Liver (tissue), 3 donors: ENCODE measurements at regions not wholly inside any gene's neighbourhood (a gene's known extent, or its start where the extent isn't known, plus 50 kb on each side); places are given as distances from the start of the nearest gene placed in this dataset.

Source experiments
- EGR1 ChIP-seq, 2 donors: IDR thresholded peaks; 2 replicates each; pipeline ENCODE4 v1.6.1; 2016 to 2018; ENCODE audit warnings: antibody characterized with exemption in 2 of 2, low read depth in 2 of 2
- FOXA2 ChIP-seq: IDR thresholded peaks from 2 replicates; pipeline ENCODE4 v1.6.1; 2016; ENCODE audit warnings: antibody characterized with exemption
- GABPA ChIP-seq, 2 donors: IDR thresholded peaks in 1 of 2; conservative IDR thresholded peaks in 1 of 2; 2 replicates each; pipeline ENCODE4 v1.6.1; 2016; ENCODE audit warnings: antibody characterized with exemption in 2 of 2, mild to moderate bottlenecking in 1 of 2, moderate library complexity in 1 of 2
- JUND ChIP-seq, 2 donors: IDR thresholded peaks; 2 replicates each; pipeline ENCODE4 v1.6.1; 2016; ENCODE audit warnings: antibody characterized with exemption in 2 of 2
- NR2F2 ChIP-seq: IDR thresholded peaks from 2 replicates; pipeline ENCODE4 v1.6.1; 2016; ENCODE audit warnings: antibody characterized with exemption
- RAD21 ChIP-seq, 2 donors: IDR thresholded peaks; 2 replicates each; pipeline ENCODE4 v1.6.1; 2016; ENCODE audit warnings: antibody characterized with exemption in 2 of 2, mild to moderate bottlenecking in 2 of 2
- REST ChIP-seq: IDR thresholded peaks from 2 replicates; pipeline ENCODE4 v1.6.1; 2016; ENCODE audit warnings: antibody characterized with exemption, mild to moderate bottlenecking
- SP1 ChIP-seq: IDR thresholded peaks from 2 replicates; pipeline ENCODE4 v1.6.1; 2018; ENCODE audit warnings: antibody characterized with exemption, mild to moderate bottlenecking
- TAF1 ChIP-seq: conservative IDR thresholded peaks from 2 replicates; pipeline ENCODE4 v1.6.1; 2016; ENCODE audit warnings: antibody characterized with exemption, mild to moderate bottlenecking
- YY1 ChIP-seq: IDR thresholded peaks from 2 replicates; pipeline ENCODE4 v1.6.1; 2016; ENCODE audit warnings: antibody characterized with exemption, mild to moderate bottlenecking
- ZBTB33 ChIP-seq: IDR thresholded peaks from 2 replicates; pipeline ENCODE4 v1.6.1; 2016; ENCODE audit warnings: antibody characterized with exemption
- TF ChIP-seq, protein P1 (sequence below): fragments of 150-350 bp; IDR thresholded peaks from 2 replicates; pipeline ENCODE4 v1.5.1; 2017; ENCODE audit warnings: improper control_type of control experiment, low read depth, low read length; ENCODE audit not compliant: missing input control
- TF ChIP-seq, protein P2 (sequence below): IDR thresholded peaks from 2 replicates; pipeline ENCODE4 v1.6.1; 2016; ENCODE audit warnings: antibody characterized with exemption
- TF ChIP-seq, protein P3 (sequence below): IDR thresholded peaks from 2 replicates; pipeline ENCODE4 v1.6.1; 2016; ENCODE audit warnings: antibody characterized with exemption
- donor health status: healthy.
- donor health status: healthy.

GRCh38 chr4:178941975-178942374 lies 1499.7 kb upstream of the AGA start:
- TF ChIP-seq, protein P1, sequence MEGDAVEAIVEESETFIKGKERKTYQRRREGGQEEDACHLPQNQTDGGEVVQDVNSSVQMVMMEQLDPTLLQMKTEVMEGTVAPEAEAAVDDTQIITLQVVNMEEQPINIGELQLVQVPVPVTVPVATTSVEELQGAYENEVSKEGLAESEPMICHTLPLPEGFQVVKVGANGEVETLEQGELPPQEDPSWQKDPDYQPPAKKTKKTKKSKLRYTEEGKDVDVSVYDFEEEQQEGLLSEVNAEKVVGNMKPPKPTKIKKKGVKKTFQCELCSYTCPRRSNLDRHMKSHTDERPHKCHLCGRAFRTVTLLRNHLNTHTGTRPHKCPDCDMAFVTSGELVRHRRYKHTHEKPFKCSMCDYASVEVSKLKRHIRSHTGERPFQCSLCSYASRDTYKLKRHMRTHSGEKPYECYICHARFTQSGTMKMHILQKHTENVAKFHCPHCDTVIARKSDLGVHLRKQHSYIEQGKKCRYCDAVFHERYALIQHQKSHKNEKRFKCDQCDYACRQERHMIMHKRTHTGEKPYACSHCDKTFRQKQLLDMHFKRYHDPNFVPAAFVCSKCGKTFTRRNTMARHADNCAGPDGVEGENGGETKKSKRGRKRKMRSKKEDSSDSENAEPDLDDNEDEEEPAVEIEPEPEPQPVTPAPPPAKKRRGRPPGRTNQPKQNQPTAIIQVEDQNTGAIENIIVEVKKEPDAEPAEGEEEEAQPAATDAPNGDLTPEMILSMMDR: no peak
- no peak for TF ChIP-seq REST
- TF ChIP-seq RAD21 (IDR thresholded peaks at IDR 0.05): no peak
- no peak for TF ChIP-seq YY1
- TF ChIP-seq JUND (IDR thresholded peaks at IDR 0.05): no peak
- TF ChIP-seq EGR1 (IDR thresholded peaks at IDR 0.05; ENCODE audit: low read depth in 2 of 2): no peak
- TF ChIP-seq FOXA2: no peak
- TF ChIP-seq, protein P2, sequence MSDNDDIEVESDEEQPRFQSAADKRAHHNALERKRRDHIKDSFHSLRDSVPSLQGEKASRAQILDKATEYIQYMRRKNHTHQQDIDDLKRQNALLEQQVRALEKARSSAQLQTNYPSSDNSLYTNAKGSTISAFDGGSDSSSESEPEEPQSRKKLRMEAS: no peak
- TF ChIP-seq, protein P3, sequence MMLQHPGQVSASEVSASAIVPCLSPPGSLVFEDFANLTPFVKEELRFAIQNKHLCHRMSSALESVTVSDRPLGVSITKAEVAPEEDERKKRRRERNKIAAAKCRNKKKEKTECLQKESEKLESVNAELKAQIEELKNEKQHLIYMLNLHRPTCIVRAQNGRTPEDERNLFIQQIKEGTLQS: no peak
- no peak for TF ChIP-seq NR2F2
- no peak for TF ChIP-seq SP1
- no peak for TF ChIP-seq ZBTB33
- no peak for TF ChIP-seq TAF1
- no peak for TF ChIP-seq GABPA (IDR thresholded peaks at IDR 0.05 in 1 of 2, conservative IDR thresholded peaks at IDR 0.05 in 1 of 2)
